B cell (primary cell): ENCODE measurements at regions not wholly inside any gene's neighbourhood (a gene's known extent, or its start where the extent isn't known, plus 50 kb on each side); places are given as distances from the start of the nearest gene placed in this dataset.
"Not testable (repeated sequence)": the region's sequence is repeated elsewhere in the genome, so short reads cannot be mapped to it uniquely, and the experiment has no call there.

Source experiments
- ATAC-seq: fragments of 200-7000 bp; cut with Tn5 transposase; one replicate; pipeline ENCODE4 v1.10.0; 2021; ENCODE audit warnings: low read depth, mild to moderate bottlenecking, moderate number of reproducible peaks, moderate library complexity
- CTCF ChIA-PET: fragments of 350-600 bp; sonication (Branson Sonifier 250); formaldehyde crosslinking; loops from one replicate; lab custom pipeline; 2021; ENCODE audit warnings: antibody characterized with exemption, inconsistent platforms; lab: Charles Lee
- POLR2A ChIA-PET: fragments of 350-600 bp; sonication (Branson Sonifier 250); formaldehyde crosslinking; loops from one replicate; lab custom pipeline; 2021; ENCODE audit warnings: antibody characterized with exemption; lab: Charles Lee
- DNase-seq: peaks from one replicate; pipeline ENCODE4 v3.0.0; 2013
- H2AFZ ChIP-seq: 2 replicates; pipeline ENCODE4 v1.6.1; 2012; ENCODE audit warnings: mild to moderate bottlenecking, low read depth, low read length; ENCODE audit not compliant: insufficient read depth, poor library complexity, severe bottlenecking
- H3K27ac ChIP-seq, 2 donors: 1 replicate in 1 of 2; 2 replicates in 1 of 2; pipeline ENCODE4 v1.5.1; 2012 to 2013; ENCODE audit warnings: low read length in 2 of 2, mild to moderate bottlenecking in 2 of 2, moderate library complexity in 1 of 2
- H3K27me3 ChIP-seq, 4 experiments: fragments of 200-600 bp in 1 of 4; sonication (generic) in 1 of 4; replicated peaks in 1 of 4; 1 replicate in 2 of 4; 2 replicates in 2 of 4; pipeline versions ENCODE4 v1.6.1 to v1.7.0; 2013 to 2016; ENCODE audit warnings: low read length in 3 of 4, mild to moderate bottlenecking in 2 of 4, mixed read lengths in 1 of 4, moderate library complexity in 1 of 4; ENCODE audit not compliant: insufficient read depth in 4 of 4, control insufficient read depth in 3 of 4; ENCODE audit errors: control extremely low read depth in 1 of 4
- H3K36me3 ChIP-seq, 2 experiments: replicated peaks in 1 of 2; 1 replicate in 1 of 2; 2 replicates in 1 of 2; pipeline versions ENCODE4 v1.6.1 to v1.7.1; 2013; ENCODE audit warnings: low read length in 1 of 2; ENCODE audit not compliant: insufficient read depth in 2 of 2, control insufficient read depth in 1 of 2; ENCODE audit errors: control extremely low read depth in 1 of 2, extremely low read depth in 1 of 2
- H3K4me1 ChIP-seq, 2 donors: fragments of 200-600 bp in 1 of 2; sonication (generic) in 1 of 2; 1 replicate in 1 of 2; 2 replicates in 1 of 2; pipeline versions ENCODE4 v1.5.1 to v1.6.1; 2013 to 2017; ENCODE audit warnings: low read length in 2 of 2; ENCODE audit not compliant: control insufficient read depth in 2 of 2, insufficient read depth in 2 of 2
- H3K4me2 ChIP-seq: replicated peaks from 2 replicates; pipeline ENCODE3; 2012; ENCODE audit warnings: mild to moderate bottlenecking, low read depth, low read length; ENCODE audit not compliant: poor library complexity, severe bottlenecking
- H3K4me3 ChIP-seq, 5 experiments: fragments of 200-600 bp in 1 of 5; sonication (generic) in 1 of 5; 1 replicate in 3 of 5; 2 replicates in 2 of 5; pipeline versions ENCODE4 v1.5.1 to v1.7.0; 2011 to 2016; ENCODE audit warnings: low read length in 4 of 5, mild to moderate bottlenecking in 4 of 5, low read depth in 2 of 5, control low read depth in 1 of 5, moderate library complexity in 1 of 5; ENCODE audit not compliant: insufficient read depth in 1 of 5; ENCODE audit errors: control extremely low read depth in 1 of 5, extremely low read depth in 1 of 5
- H3K79me2 ChIP-seq: fragments of 200-600 bp; sonication (generic); one replicate; pipeline ENCODE4 v1.6.0; 2016; ENCODE audit warnings: low read length; ENCODE audit not compliant: control insufficient read depth, insufficient read depth
- H3K9ac ChIP-seq: fragments of 200-600 bp; sonication (generic); 2 replicates; pipeline ENCODE4 v1.6.1; 2017; ENCODE audit warnings: mild to moderate bottlenecking, low read length, moderate library complexity
- H3K9me3 ChIP-seq, 3 donors: one replicate each; pipeline versions ENCODE4 v1.6.1 to v1.7.1; 2013; ENCODE audit warnings: low read length in 2 of 3; ENCODE audit not compliant: control insufficient read depth in 2 of 3, insufficient read depth in 1 of 3; ENCODE audit errors: control extremely low read depth in 1 of 3
- H4K20me1 ChIP-seq: 2 replicates; pipeline ENCODE4 v1.6.0; 2012; ENCODE audit warnings: mild to moderate bottlenecking, low read length; ENCODE audit not compliant: insufficient read depth, control insufficient read depth, poor library complexity, severe bottlenecking
- H3K27ac Mint-ChIP-seq: one replicate; pipeline ENCODE4 v1.8.0; 2021; ENCODE audit warnings: mixed read lengths
- H3K27me3 Mint-ChIP-seq: one replicate; pipeline ENCODE4 v1.8.0; 2021; ENCODE audit warnings: mixed read lengths
- H3K4me1 Mint-ChIP-seq: one replicate; pipeline ENCODE4 v1.8.0; 2021; ENCODE audit warnings: mixed read lengths
- H3K4me3 Mint-ChIP-seq: one replicate; pipeline ENCODE4 v1.8.0; 2021; ENCODE audit warnings: mixed read lengths
- H3K9me3 Mint-ChIP-seq: one replicate; pipeline ENCODE4 v1.8.0; 2022; ENCODE audit warnings: mixed read lengths; ENCODE audit not compliant: insufficient read depth
- CTCF ChIP-seq: fragments of 200-600 bp; IDR thresholded peaks from one replicate; pipeline ENCODE4 v1.8.0; 2022; ENCODE audit warnings: antibody characterized with exemption, mild to moderate bottlenecking
- EZH2 ChIP-seq: IDR thresholded peaks from 2 replicates; pipeline ENCODE4 v1.6.1; 2012; ENCODE audit warnings: borderline replicate concordance, low read depth, mild to moderate bottlenecking, moderate library complexity, low read length; ENCODE audit not compliant: insufficient read depth, poor library complexity, severe bottlenecking
- WGBS: methylation state at CpG from one replicate; pipeline ENCODE4 v1.1.5; 2013; ENCODE audit warnings: missing lambda C conversion rate; ENCODE audit not compliant: insufficient coverage; 5-methylcytosine and 5-hydroxymethylcytosine counted together
- intact Hi-C: fragments of 100-400 bp; cut with micrococcal nuclease; formaldehyde crosslinking; loops from one replicate; pipeline ENCODE4 v1.10.0; 2022

GRCh38 chr12:100046202-100046601 is 61.5 kb upstream of the ANKS1B start:
- CTCF ChIA-PET, H3K27ac Mint-ChIP-seq, ATAC-seq, H3K4me2 ChIP-seq, DNase-seq, H3K4me3 ChIP-seq, H3K9me3 Mint-ChIP-seq, H3K4me1 Mint-ChIP-seq, intact Hi-C loops, H3K4me3 Mint-ChIP-seq, H3K9ac ChIP-seq, H3K27ac ChIP-seq, H3K79me2 ChIP-seq, H3K27me3 Mint-ChIP-seq, H3K9me3 ChIP-seq, H3K27me3 ChIP-seq, POLR2A ChIA-PET, H2AFZ ChIP-seq, H3K4me1 ChIP-seq, H4K20me1 ChIP-seq: not testable (repeated sequence)
- peaks cover 11 to 25% of the 10 kb centered on the region in 2 experiments for H3K36me3 ChIP-seq
- 100% methylated on average over 2 of the region's 3 CpGs for WGBS

DNA sequence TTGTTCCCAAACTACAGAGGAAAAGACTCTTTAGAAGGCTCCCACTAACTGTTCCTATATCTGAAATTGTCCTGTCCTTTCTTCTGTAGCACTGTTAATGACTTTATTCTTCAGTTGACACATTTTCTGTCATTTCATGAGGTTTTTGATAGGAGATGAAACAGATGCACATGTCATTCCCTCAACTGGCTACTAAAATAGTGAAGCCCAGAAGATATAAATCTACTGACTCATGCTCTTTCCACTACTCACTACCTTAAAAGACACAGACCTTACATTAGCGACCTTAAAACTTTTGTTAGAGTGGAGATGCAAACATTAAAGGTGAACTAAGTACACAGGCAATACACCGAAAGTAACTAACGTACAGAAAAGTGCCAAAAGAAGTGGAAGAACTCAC is 59.5 kb upstream of the ANKS1B start:
- no peaks in the 10 kb centered on the region for H3K27me3 Mint-ChIP-seq
- ATAC-seq = no peak
- no peak overlapping the region for H3K4me3 ChIP-seq
- TF ChIP-seq CTCF = no peak
- no peak for TF ChIP-seq EZH2
- H3K9me3 ChIP-seq = no peaks in the 10 kb centered on the region
- peaks cover 16 to 26% of the 10 kb centered on the region in 2 experiments for H3K36me3 ChIP-seq
- DNase-seq = no peak
- no peak overlapping the region for H3K27ac ChIP-seq
- H3K9me3 Mint-ChIP-seq = no peaks in the 10 kb centered on the region
- no peak overlapping the region for H3K27ac Mint-ChIP-seq
- no peak overlapping the region for H2AFZ ChIP-seq
- H3K9ac ChIP-seq = no peak overlapping the region
- intact Hi-C loops = no loop called here
- no peaks in the 10 kb centered on the region for H3K79me2 ChIP-seq
- H3K4me1 Mint-ChIP-seq = no peaks in the 10 kb centered on the region
- no peaks in the 10 kb centered on the region for H3K4me1 ChIP-seq
- ChIA-PET POLR2A (no interaction called here), CTCF (no interaction called here)
- no peaks in the 10 kb centered on the region for H3K27me3 ChIP-seq
- H4K20me1 ChIP-seq = no peaks in the 10 kb centered on the region
- no peak overlapping the region for H3K4me2 ChIP-seq
- no peak overlapping the region for H3K4me3 Mint-ChIP-seq
- no CpG with 5 or more reads among the region's 3 CpGs for WGBS
